Hepatocyte (in vitro differentiated cells): ENCODE measurements at regions not wholly inside any gene's neighbourhood (a gene's known extent, or its start where the extent isn't known, plus 50 kb on each side); places are given as distances from the start of the nearest gene placed in this dataset.

Experiments used
- DNase-seq: peaks from one replicate; pipeline ENCODE4 v3.0.0-alpha.2; 2016; ENCODE audit warnings: low spot score
- H2AFZ ChIP-seq: fragments of 200-600 bp; sonication (generic); 2 replicates; pipeline ENCODE4 v1.6.0; 2016; ENCODE audit warnings: antibody characterized with exemption, mild to moderate bottlenecking
- H3K27ac ChIP-seq: fragments of 200-600 bp; sonication (generic); 2 replicates; pipeline ENCODE4 v1.5.1; 2016; ENCODE audit warnings: mild to moderate bottlenecking
- H3K27me3 ChIP-seq: fragments of 200-600 bp; sonication (generic); 2 replicates; pipeline ENCODE4 v1.6.1; 2016
- H3K36me3 ChIP-seq: fragments of 200-600 bp; sonication (generic); replicated peaks from 2 replicates; pipeline ENCODE4 v1.5.1; 2016; ENCODE audit warnings: low read depth; ENCODE audit not compliant: insufficient read depth
- H3K4me1 ChIP-seq: fragments of 200-600 bp; sonication (generic); 2 replicates; pipeline ENCODE4 v1.5.1; 2016; ENCODE audit warnings: mild to moderate bottlenecking, moderate library complexity; ENCODE audit not compliant: insufficient read depth
- H3K4me2 ChIP-seq: fragments of 200-600 bp; sonication (generic); 2 replicates; pipeline ENCODE4 v1.6.0; 2016
- H3K4me3 ChIP-seq: fragments of 200-600 bp; sonication (generic); 2 replicates; pipeline ENCODE4 v1.5.1; 2016; ENCODE audit warnings: mild to moderate bottlenecking
- H3K79me2 ChIP-seq: fragments of 200-600 bp; sonication (generic); 2 replicates; pipeline ENCODE4 v1.6.0; 2017; ENCODE audit warnings: mild to moderate bottlenecking
- H3K9me2 ChIP-seq: fragments of 200-600 bp; sonication (generic); replicated peaks from 2 replicates; pipeline ENCODE4 v1.6.0; 2017; ENCODE audit warnings: mild to moderate bottlenecking; ENCODE audit not compliant: insufficient read depth
- H3K9me3 ChIP-seq: fragments of 200-600 bp; sonication (generic); 2 replicates; pipeline ENCODE4 v1.5.1; 2016; ENCODE audit warnings: low read depth, mild to moderate bottlenecking
- H4K20me1 ChIP-seq: fragments of 200-600 bp; sonication (generic); 2 replicates; pipeline ENCODE4 v1.6.0; 2016; ENCODE audit warnings: mild to moderate bottlenecking; ENCODE audit not compliant: insufficient read depth, poor library complexity, severe bottlenecking
- CTCF ChIP-seq: fragments of 200-600 bp; sonication (generic); IDR thresholded peaks from 2 replicates; pipeline ENCODE4 v1.5.1; 2016; ENCODE audit warnings: antibody characterized with exemption, mild to moderate bottlenecking; ENCODE audit not compliant: poor library complexity
- EZH2 ChIP-seq: fragments of 200-600 bp; sonication (generic); IDR thresholded peaks from 2 replicates; pipeline ENCODE4 v1.6.1; 2016; ENCODE audit warnings: antibody characterized with exemption, mild to moderate bottlenecking, borderline replicate concordance
- EZH2phosphoT487 ChIP-seq: fragments of 200-600 bp; sonication (generic); IDR thresholded peaks from one replicate; pipeline ENCODE4 v1.6.1; 2018; ENCODE audit warnings: antibody characterized with exemption, mild to moderate bottlenecking, low read depth, moderate library complexity; ENCODE audit not compliant: unreplicated experiment, severe bottlenecking
- WGBS: methylation state at CpG from one replicate; pipeline ENCODE4 v1.1.6; 2016; ENCODE audit warnings: low lambda C conversion rate; ENCODE audit errors: missing lambda C conversion rate; 5-methylcytosine and 5-hydroxymethylcytosine counted together

- WGBS = 76% methylated on average over 2 of the region's 2 CpGs
These were observed 362.2 kb upstream of the BTBD3 start for GRCh38 chr20:11555510-11555909.

GRCh38 chr20:11556410-11556809, 361.3 kb upstream of the BTBD3 start:
- no peaks in the 10 kb centered on the region for H4K20me1 ChIP-seq
- no peaks in the 10 kb centered on the region for H3K4me1 ChIP-seq
- H3K79me2 ChIP-seq = no peaks in the 10 kb centered on the region
- 79% methylated on average over 2 of the region's 2 CpGs for WGBS
- H3K4me3 ChIP-seq = no peak overlapping the region
- no peaks in the 10 kb centered on the region for H3K36me3 ChIP-seq
- no peak for DNase-seq
- H3K27ac ChIP-seq = no peak overlapping the region
- no peaks in the 10 kb centered on the region for H3K9me2 ChIP-seq
- no peak overlapping the region for H3K4me2 ChIP-seq
- TF ChIP-seq CTCF (no peak), EZH2phosphoT487 (no peak), EZH2 (no peak)
- no peaks in the 10 kb centered on the region for H3K9me3 ChIP-seq
- H3K27me3 ChIP-seq = no peaks in the 10 kb centered on the region
- H2AFZ ChIP-seq = no peak overlapping the region

More at GRCh38 chr20:11555510-11555909, 362.2 kb upstream of the BTBD3 start:
- H3K4me2 ChIP-seq = no peak overlapping the region
- no peaks in the 10 kb centered on the region for H3K27me3 ChIP-seq
- H3K4me1 ChIP-seq = no peaks in the 10 kb centered on the region
- H3K36me3 ChIP-seq = no peaks in the 10 kb centered on the region
- H2AFZ ChIP-seq = no peak overlapping the region
- H4K20me1 ChIP-seq = no peaks in the 10 kb centered on the region
- no peaks in the 10 kb centered on the region for H3K79me2 ChIP-seq
- no peak overlapping the region for H3K27ac ChIP-seq
- no peak for DNase-seq
- H3K4me3 ChIP-seq = no peak overlapping the region
- no peaks in the 10 kb centered on the region for H3K9me2 ChIP-seq
- TF ChIP-seq CTCF (no peak), EZH2phosphoT487 (no peak), EZH2 (no peak)
- no peaks in the 10 kb centered on the region for H3K9me3 ChIP-seq

- no peak overlapping the region for H2AFZ ChIP-seq
- H3K27me3 ChIP-seq = no peaks in the 10 kb centered on the region
- no peaks in the 10 kb centered on the region for H3K79me2 ChIP-seq
- H3K4me3 ChIP-seq = no peak overlapping the region
- no peak for DNase-seq
- no peaks in the 10 kb centered on the region for H3K36me3 ChIP-seq
- TF ChIP-seq EZH2phosphoT487 = no peak
- TF ChIP-seq EZH2 = no peak
- no peak for TF ChIP-seq CTCF
- H3K9me3 ChIP-seq = no peaks in the 10 kb centered on the region
- H3K4me1 ChIP-seq = no peaks in the 10 kb centered on the region
- H4K20me1 ChIP-seq = no peaks in the 10 kb centered on the region
- H3K4me2 ChIP-seq = no peak overlapping the region
- H3K9me2 ChIP-seq = no peaks in the 10 kb centered on the region
- 88% methylated on average over 5 of the region's 5 CpGs for WGBS
- H3K27ac ChIP-seq = no peak overlapping the region
These were observed 353.2 kb upstream of the BTBD3 start for GRCh38 chr20:11564491-11564890.

GRCh38 chr20:11569163-11569562, 348.5 kb upstream of the BTBD3 start:
- Histone ChIP-seq H3K27me3 (no peaks in the 10 kb centered on the region), H3K27ac (no peak overlapping the region), H3K9me3 (no peaks in the 10 kb centered on the region), H3K79me2 (no peaks in the 10 kb centered on the region), H4K20me1 (no peaks in the 10 kb centered on the region), H3K36me3 (no peaks in the 10 kb centered on the region), H3K4me1 (no peaks in the 10 kb centered on the region), H3K4me2 (no peak overlapping the region), H2AFZ (no peak overlapping the region), H3K9me2 (no peaks in the 10 kb centered on the region), H3K4me3 (no peak overlapping the region)
- DNase-seq = no peak
- WGBS = 69% methylated on average over 5 of the region's 5 CpGs
- TF ChIP-seq CTCF (no peak), EZH2phosphoT487 (no peak), EZH2 (no peak)
